GM12878 (cell line): ENCODE measurements at regions not wholly inside any gene's neighbourhood (a gene's known extent, or its start where the extent isn't known, plus 50 kb on each side); places are given as distances from the start of the nearest gene placed in this dataset.

Experiments
- ASH2L ChIP-seq: fragments of 300-600, 200-600 bp; sonication (generic); IDR thresholded peaks from 2 replicates; pipeline ENCODE4 v1.6.1; 2017; ENCODE audit warnings: low read depth, mild to moderate bottlenecking, borderline replicate concordance
- CTCF ChIP-seq, 3 experiments: IDR thresholded peaks in 2 of 3; conservative IDR thresholded peaks in 1 of 3; 2 replicates each; pipeline ENCODE4 v1.5.1; 2011; ENCODE audit warnings: low read depth in 3 of 3, low read length in 3 of 3, mild to moderate bottlenecking in 3 of 3, control low read depth in 2 of 3, moderate library complexity in 2 of 3, inconsistent platforms in 1 of 3, mixed read lengths in 1 of 3; ENCODE audit not compliant: control insufficient read depth in 2 of 3, insufficient read depth in 1 of 3; ENCODE audit errors: extremely low read depth in 1 of 3
- FOS ChIP-seq: IDR thresholded peaks from 3 replicates; pipeline ENCODE4 v1.6.1; 2011; ENCODE audit warnings: borderline replicate concordance; ENCODE audit not compliant: insufficient read length; ENCODE audit errors: extremely low read depth
- FOXK2 ChIP-seq: fragments of 450-650 bp; IDR thresholded peaks from 2 replicates; pipeline ENCODE4 v1.6.1; 2017; ENCODE audit warnings: mild to moderate bottlenecking, moderate library complexity
- FOXM1 ChIP-seq: IDR thresholded peaks from 2 replicates; pipeline ENCODE4 v1.6.1; 2012; ENCODE audit warnings: low read depth, mild to moderate bottlenecking, inconsistent platforms, low read length, moderate library complexity
- GABPA ChIP-seq: IDR thresholded peaks from 2 replicates; pipeline ENCODE4 v1.6.1; 2014; ENCODE audit warnings: antibody characterized with exemption, low read depth, mild to moderate bottlenecking, inconsistent platforms
- JUNB ChIP-seq: IDR thresholded peaks from 2 replicates; pipeline ENCODE4 v1.6.1; 2016; ENCODE audit warnings: antibody characterized with exemption, mild to moderate bottlenecking
- POLR2A ChIP-seq: IDR thresholded peaks from 2 replicates; pipeline ENCODE4 v1.6.1; 2011; ENCODE audit warnings: low read depth, mild to moderate bottlenecking, low read length
- RCOR1 ChIP-seq: conservative IDR thresholded peaks from 2 replicates; pipeline ENCODE4 v1.6.1; 2012; ENCODE audit warnings: low read depth, low read length, improper control_type of control experiment
- USF1 ChIP-seq: IDR thresholded peaks from 2 replicates; pipeline ENCODE4 v1.6.1; 2011; ENCODE audit warnings: borderline replicate concordance, low read depth, mild to moderate bottlenecking, moderate library complexity, mixed read lengths, low read length; ENCODE audit not compliant: insufficient read depth; ENCODE audit errors: extremely low read length
- YBX1 ChIP-seq: fragments of 450-650 bp; IDR thresholded peaks from 2 replicates; pipeline ENCODE4 v1.6.1; 2016; ENCODE audit warnings: antibody characterized with exemption

GRCh38 chr21:7951854-7952519 is 2569.4 kb upstream of the TPTE start:
- TF ChIP-seq JUNB (no peak), CTCF (IDR thresholded peaks at IDR 0.05 in 2 of 3, conservative IDR thresholded peaks at IDR 0.05 in 1 of 3; ENCODE audit: control insufficient read depth in 2 of 3, extremely low read depth in 1 of 3, insufficient read depth in 1 of 3, low read depth in 3 of 3, low read length in 3 of 3) (no peak), GABPA (no peak), RCOR1 (no peak), POLR2A (no peak), YBX1 (no peak), ASH2L (no peak), USF1 (no peak), FOXM1 (no peak), FOXK2 (no peak), FOS (no peak)
